IMR-90 (cell line): ENCODE measurements at regions not wholly inside any gene's neighbourhood (a gene's known extent, or its start where the extent isn't known, plus 50 kb on each side); places are given as distances from the start of the nearest gene placed in this dataset.
A peak's percentile ranks its signal among the peaks of the same experiment; 100 is the strongest.

ENCODE experiments used
- ATAC-seq: fragments of 200-7000 bp; cut with Tn5 transposase; 2 replicates; pipeline ENCODE4 v1.9.1; 2020; ENCODE audit warnings: low read depth, mild to moderate bottlenecking, moderate library complexity
- BruUV-seq: library from RNA; stranded (reverse); fragments of 400-500 nt; replicated peaks from 2 replicates; lab custom pipeline; 2021; lab: Mats Ljungman, UMichigan
- CTCF ChIA-PET: fragments of 300-600 bp; formaldehyde crosslinking; extraction: SDS; loops from one replicate; lab custom pipeline; 2021; ENCODE audit warnings: antibody characterized with exemption; lab: Yijun Ruan, JAX
- POLR2A ChIA-PET: fragments of 300-600 bp; sonication (Branson Sonifier 250); formaldehyde crosslinking; loops from one replicate; lab custom pipeline; 2022; ENCODE audit warnings: antibody characterized with exemption; ENCODE audit not compliant: unreplicated experiment; lab: Charles Lee
- DNase-seq: peaks from one replicate; pipeline ENCODE4 v3.0.0; 2013
- H2AFZ ChIP-seq: replicated peaks from 2 replicates; pipeline ENCODE3; 2013; ENCODE audit warnings: low read length, mild to moderate bottlenecking; ENCODE audit not compliant: poor library complexity
- H2AK5ac ChIP-seq: 2 replicates; pipeline ENCODE4 v1.6.1; 2013; ENCODE audit warnings: low read depth, low read length, inconsistent platforms
- H2AK9ac ChIP-seq: replicated peaks from 2 replicates; pipeline ENCODE3; 2013; ENCODE audit warnings: mild to moderate bottlenecking, low read depth, low read length, moderate library complexity; ENCODE audit not compliant: poor library complexity
- H2BK120ac ChIP-seq: 2 replicates; pipeline ENCODE4 v1.6.1; 2013; ENCODE audit warnings: low read depth, low read length, inconsistent platforms
- H2BK15ac ChIP-seq: 3 replicates; pipeline ENCODE4 v1.6.1; 2013; ENCODE audit warnings: low read depth, low read length, inconsistent platforms
- H2BK20ac ChIP-seq: 2 replicates; pipeline ENCODE4 v1.6.1; 2013; ENCODE audit warnings: low read depth, mild to moderate bottlenecking, inconsistent platforms, low read length, moderate library complexity
- H2BK5ac ChIP-seq: 2 replicates; pipeline ENCODE4 v1.6.1; 2013; ENCODE audit warnings: mild to moderate bottlenecking, low read depth, low read length, inconsistent platforms; ENCODE audit not compliant: poor library complexity, severe bottlenecking
- H3K14ac ChIP-seq: replicated peaks from 2 replicates; pipeline ENCODE4 v1.6.1; 2013; ENCODE audit warnings: low read depth, low read length, inconsistent platforms
- H3K18ac ChIP-seq: 2 replicates; pipeline ENCODE4 v1.6.1; 2013; ENCODE audit warnings: low read depth, low read length, control low read depth
- H3K23ac ChIP-seq: 2 replicates; pipeline ENCODE4 v1.6.1; 2013; ENCODE audit warnings: low read depth, low read length, inconsistent platforms
- H3K27ac ChIP-seq: 2 replicates; pipeline ENCODE4 v1.5.1; 2013; ENCODE audit warnings: mild to moderate bottlenecking, control low read depth, low read length; ENCODE audit not compliant: insufficient read depth
- H3K27me3 ChIP-seq: 2 replicates; pipeline ENCODE4 v1.6.1; 2013; ENCODE audit warnings: low read length; ENCODE audit not compliant: control insufficient read depth, insufficient read depth
- H3K36me3 ChIP-seq: 2 replicates; pipeline ENCODE4 v1.6.1; 2013; ENCODE audit warnings: low read length, mixed read lengths; ENCODE audit not compliant: control insufficient read depth, insufficient read depth
- H3K4ac ChIP-seq: 2 replicates; pipeline ENCODE4 v1.6.1; 2013; ENCODE audit warnings: low read depth, low read length, inconsistent platforms
- H3K4me1 ChIP-seq: 2 replicates; pipeline ENCODE4 v1.6.1; 2013; ENCODE audit warnings: low read length, mixed read lengths; ENCODE audit not compliant: control insufficient read depth, insufficient read depth
- H3K4me2 ChIP-seq: 2 replicates; pipeline ENCODE4 v1.6.1; 2013; ENCODE audit warnings: low read depth, mild to moderate bottlenecking, control low read depth, low read length, moderate library complexity
- H3K4me3 ChIP-seq: 2 replicates; pipeline ENCODE4 v1.5.1; 2013; ENCODE audit warnings: low read depth, mild to moderate bottlenecking, control low read depth, low read length, moderate library complexity; ENCODE audit not compliant: insufficient read depth
- H3K56ac ChIP-seq: 2 replicates; pipeline ENCODE4 v1.6.1; 2013; ENCODE audit warnings: low read length, inconsistent platforms; ENCODE audit not compliant: insufficient read depth; ENCODE audit errors: extremely low read depth
- H3K79me1 ChIP-seq, 2 experiments: 2 replicates each; pipeline ENCODE4 v1.6.1; 2013; ENCODE audit warnings: low read length in 2 of 2, inconsistent platforms in 1 of 2, low read depth in 1 of 2
- H3K9ac ChIP-seq: 2 replicates; pipeline ENCODE4 v1.6.1; 2013; ENCODE audit warnings: low read depth, low read length, control low read depth
- H3K9me1 ChIP-seq: 2 replicates; pipeline ENCODE4 v1.6.1; 2013; ENCODE audit warnings: low read length, inconsistent platforms; ENCODE audit not compliant: insufficient read depth
- H3K9me3 ChIP-seq: 2 replicates; pipeline ENCODE4 v1.6.1; 2013; ENCODE audit warnings: low read length; ENCODE audit not compliant: control insufficient read depth, insufficient read depth
- H4K20me1 ChIP-seq: 2 replicates; pipeline ENCODE4 v1.6.1; 2013; ENCODE audit warnings: low read length, inconsistent platforms; ENCODE audit not compliant: insufficient read depth
- H4K5ac ChIP-seq: 2 replicates; pipeline ENCODE4 v1.6.1; 2013; ENCODE audit warnings: mild to moderate bottlenecking, low read depth, low read length, control low read depth
- H4K8ac ChIP-seq, 2 experiments: 2 replicates each; pipeline ENCODE4 v1.6.1; 2013; ENCODE audit warnings: low read depth in 2 of 2, low read length in 2 of 2, control low read depth in 1 of 2, inconsistent platforms in 1 of 2
- H4K91ac ChIP-seq: 2 replicates; pipeline ENCODE4 v1.6.1; 2013; ENCODE audit warnings: low read depth, low read length, inconsistent platforms; ENCODE audit not compliant: insufficient read depth
- BHLHE40 ChIP-seq: fragments of 150-350 bp; IDR thresholded peaks from 2 replicates; pipeline ENCODE4 v1.6.1; 2016; ENCODE audit warnings: mild to moderate bottlenecking, low read depth, low read length
- CEBPB ChIP-seq: IDR thresholded peaks from 2 replicates; pipeline ENCODE4 v1.6.1; 2012; ENCODE audit warnings: low read depth, low read length, improper control_type of control experiment
- CHD1 ChIP-seq: IDR thresholded peaks from 2 replicates; pipeline ENCODE4 v1.6.1; 2012; ENCODE audit warnings: low read depth, low read length, improper control_type of control experiment
- FOS ChIP-seq: fragments of 150-350 bp; IDR thresholded peaks from 2 replicates; pipeline ENCODE4 v1.6.1; 2016; ENCODE audit warnings: low read depth, low read length
- MAFK ChIP-seq: IDR thresholded peaks from 2 replicates; pipeline ENCODE4 v1.6.1; 2012; ENCODE audit warnings: low read depth, low read length, improper control_type of control experiment
- MAZ ChIP-seq: IDR thresholded peaks from 2 replicates; pipeline ENCODE4 v1.6.1; 2012; ENCODE audit warnings: low read depth, mild to moderate bottlenecking, low read length, improper control_type of control experiment, moderate library complexity, borderline replicate concordance
- MXI1 ChIP-seq: IDR thresholded peaks from 2 replicates; pipeline ENCODE4 v1.6.1; 2012; ENCODE audit warnings: low read depth, mild to moderate bottlenecking, low read length, moderate library complexity, borderline replicate concordance
- NFE2L2 ChIP-seq: fragments of 150-350 bp; IDR thresholded peaks from 2 replicates; pipeline ENCODE4 v1.6.1; 2016; ENCODE audit warnings: low read depth, mild to moderate bottlenecking, low read length
- POLR2A ChIP-seq: IDR thresholded peaks from 2 replicates; pipeline ENCODE4 v1.6.1; 2012; ENCODE audit warnings: mild to moderate bottlenecking, low read depth, low read length
- RAD21 ChIP-seq: IDR thresholded peaks from 2 replicates; pipeline ENCODE4 v1.6.1; 2012; ENCODE audit warnings: low read length, improper control_type of control experiment
- RCOR1 ChIP-seq: IDR thresholded peaks from 2 replicates; pipeline ENCODE4 v1.6.1; 2012; ENCODE audit warnings: mild to moderate bottlenecking, low read length, improper control_type of control experiment; ENCODE audit not compliant: insufficient replicate concordance
- RFX5 ChIP-seq: IDR thresholded peaks from 2 replicates; pipeline ENCODE4 v1.8.0; 2012; ENCODE audit warnings: low read depth, mild to moderate bottlenecking, low read length, moderate library complexity
- SMC3 ChIP-seq: fragments of 150-350 bp; IDR thresholded peaks from 2 replicates; pipeline ENCODE4 v1.6.1; 2016; ENCODE audit warnings: low read depth, mild to moderate bottlenecking, antibody characterized with exemption, low read length, moderate library complexity
- USF2 ChIP-seq: fragments of 150-350 bp; IDR thresholded peaks from 2 replicates; pipeline ENCODE4 v1.6.1; 2017; ENCODE audit warnings: mild to moderate bottlenecking, antibody characterized with exemption, low read length, low read depth
- WGBS, 2 experiments: methylation state at CpG; one replicate each; pipeline versions ENCODE4 v1.1.5 to v1.1.7; 2013; ENCODE audit warnings: missing lambda C conversion rate in 2 of 2; ENCODE audit not compliant: insufficient read length in 1 of 2; ENCODE audit errors: extremely low coverage in 2 of 2; 5-methylcytosine and 5-hydroxymethylcytosine counted together
- dilution Hi-C: fragments of 300-500 bp; cut with HindIII; formaldehyde crosslinking; loops from one replicate; pipeline ENCODE4 v1.14.3; 2018; ENCODE audit warnings: low sequenced_read_pairs; ENCODE audit not compliant: unreplicated experiment
- in situ Hi-C: fragments of 300-500 bp; cut with MboI; formaldehyde crosslinking; loops from 3 replicates; pipeline ENCODE4 v1.14.3; 2019; ENCODE audit warnings: low sequenced_read_pairs, inconsistent platforms, mixed read lengths
- intact Hi-C: fragments of 100-400 bp; cut with micrococcal nuclease; formaldehyde crosslinking; loops from 2 replicates; pipeline ENCODE4 v1.10.0; 2022
- TF ChIP-seq, protein P1 (sequence below): conservative IDR thresholded peaks from 2 replicates; pipeline ENCODE4 v1.5.1; 2012; ENCODE audit warnings: mild to moderate bottlenecking, low read depth, low read length, improper control_type of control experiment

GRCh38 chrX:150084496-150085229 lies 146.4 kb upstream of the EOLA2 start:
- Histone ChIP-seq H2BK5ac (peak overlapping the region; percentile 92), H3K56ac (peak overlapping the region; percentile 90), H2AK5ac (peak overlapping the region; percentile 85), H2AK9ac (peak overlapping the region; percentile 7), H2BK15ac (peak overlapping the region; percentile 98; the same call in 1 of the 3 replicates), H3K79me1 (no peaks in the 10 kb centered on the region), H3K14ac (peak overlapping the region; percentile 90), H3K23ac (peak overlapping the region; percentile 94), H2BK20ac (peak overlapping the region; percentile 95), H2AFZ (no peak overlapping the region), H3K18ac (peak overlapping the region; percentile 98), H4K8ac (peak overlapping the region; percentile 93 to 98), H3K27ac (peak overlapping the region; percentile 90), H4K91ac (peak overlapping the region; percentile 92), H3K27me3 (no peaks in the 10 kb centered on the region), H4K5ac (peak overlapping the region; percentile 98), H3K4me2 (peak overlapping the region; percentile 8; the same call in 1 of the 2 replicates), H4K20me1 (no peaks in the 10 kb centered on the region), H3K4me3 (no peak overlapping the region), H3K9ac (peak overlapping the region; percentile 36; the same call in 1 of the 2 replicates), H2BK120ac (peak overlapping the region; percentile 92), H3K4ac (peak overlapping the region; percentile 87), H3K4me1 (peaks cover 10% of the 10 kb centered on the region), H3K9me3 (no peaks in the 10 kb centered on the region), H3K36me3 (no peaks in the 10 kb centered on the region), H3K9me1 (peaks cover 9% of the 10 kb centered on the region; the same call in 1 of the 2 replicates)
- intact Hi-C loops, result loop anchor here (1.0 kb wide), 1 partner anchor 279 kb away; the partner anchor contains the start of gene MAMLD1
- in situ Hi-C loops, result no loop called here
- BruUV-seq, result no TSS peak
- CTCF ChIA-PET, result interaction anchor here (0.6 kb wide), 1 partner anchor 663 kb away, joined by 3 read pairs; no protein-coding TSS in a partner anchor
- ATAC-seq, result peak; percentile 72
- WGBS, 2 experiments, result no CpG with 5 or more reads among the region's 5 CpGs
- POLR2A ChIA-PET, result no interaction called here
- peak; percentile 77 for DNase-seq
- dilution Hi-C loops, result no loop called here
- TF ChIP-seq POLR2A, result no peak
- no peak for TF ChIP-seq USF2
- TF ChIP-seq MXI1, result no peak
- no peak for TF ChIP-seq RCOR1
- TF ChIP-seq RFX5, result no peak
- no peak for TF ChIP-seq RAD21
- TF ChIP-seq BHLHE40, result no peak
- no peak for TF ChIP-seq CEBPB
- TF ChIP-seq FOS, result no peak
- TF ChIP-seq NFE2L2, result no peak
- no peak for TF ChIP-seq CHD1
- TF ChIP-seq, protein P1, sequence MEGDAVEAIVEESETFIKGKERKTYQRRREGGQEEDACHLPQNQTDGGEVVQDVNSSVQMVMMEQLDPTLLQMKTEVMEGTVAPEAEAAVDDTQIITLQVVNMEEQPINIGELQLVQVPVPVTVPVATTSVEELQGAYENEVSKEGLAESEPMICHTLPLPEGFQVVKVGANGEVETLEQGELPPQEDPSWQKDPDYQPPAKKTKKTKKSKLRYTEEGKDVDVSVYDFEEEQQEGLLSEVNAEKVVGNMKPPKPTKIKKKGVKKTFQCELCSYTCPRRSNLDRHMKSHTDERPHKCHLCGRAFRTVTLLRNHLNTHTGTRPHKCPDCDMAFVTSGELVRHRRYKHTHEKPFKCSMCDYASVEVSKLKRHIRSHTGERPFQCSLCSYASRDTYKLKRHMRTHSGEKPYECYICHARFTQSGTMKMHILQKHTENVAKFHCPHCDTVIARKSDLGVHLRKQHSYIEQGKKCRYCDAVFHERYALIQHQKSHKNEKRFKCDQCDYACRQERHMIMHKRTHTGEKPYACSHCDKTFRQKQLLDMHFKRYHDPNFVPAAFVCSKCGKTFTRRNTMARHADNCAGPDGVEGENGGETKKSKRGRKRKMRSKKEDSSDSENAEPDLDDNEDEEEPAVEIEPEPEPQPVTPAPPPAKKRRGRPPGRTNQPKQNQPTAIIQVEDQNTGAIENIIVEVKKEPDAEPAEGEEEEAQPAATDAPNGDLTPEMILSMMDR, result no peak
- no peak for TF ChIP-seq MAZ
- no peak for TF ChIP-seq MAFK
- TF ChIP-seq SMC3, result no peak
